ENCODE measurements at regions not wholly inside any gene's neighbourhood (a gene's known extent, or its start where the extent isn't known, plus 50 kb on each side); places are given as distances from the start of the nearest gene placed in this dataset.

DNA sequence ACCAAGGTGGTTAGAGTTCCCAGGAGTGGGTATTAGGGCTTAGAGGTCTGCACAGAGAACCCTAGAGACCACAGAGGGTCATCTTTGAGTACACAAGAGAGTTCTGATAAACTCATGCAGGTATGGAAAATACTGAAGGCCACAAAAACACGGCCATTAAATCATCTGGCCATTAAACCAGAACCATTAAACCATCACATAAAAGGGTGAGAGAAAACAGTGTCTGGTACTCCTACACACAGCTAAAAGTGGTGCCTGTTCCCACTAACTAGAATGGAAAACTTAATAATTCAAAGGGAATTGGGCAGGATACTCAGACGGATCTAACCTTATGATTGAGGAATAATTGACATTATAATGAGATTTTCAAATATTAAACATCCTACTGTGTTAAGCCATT lies 679.4 kb downstream of the TNS3 start:
- H3K27me3 ChIP-seq (ENCODE audit: control insufficient read depth, insufficient read depth, low read length) = no peaks in the 10 kb centered on the region
- H3K27ac ChIP-seq (ENCODE audit: low read depth in 2 of 2, low read length in 2 of 2) = no peak overlapping the region
- H3K9ac ChIP-seq (ENCODE audit: low read length in 3 of 3) = no peak overlapping the region
- TF ChIP-seq, protein P1, sequence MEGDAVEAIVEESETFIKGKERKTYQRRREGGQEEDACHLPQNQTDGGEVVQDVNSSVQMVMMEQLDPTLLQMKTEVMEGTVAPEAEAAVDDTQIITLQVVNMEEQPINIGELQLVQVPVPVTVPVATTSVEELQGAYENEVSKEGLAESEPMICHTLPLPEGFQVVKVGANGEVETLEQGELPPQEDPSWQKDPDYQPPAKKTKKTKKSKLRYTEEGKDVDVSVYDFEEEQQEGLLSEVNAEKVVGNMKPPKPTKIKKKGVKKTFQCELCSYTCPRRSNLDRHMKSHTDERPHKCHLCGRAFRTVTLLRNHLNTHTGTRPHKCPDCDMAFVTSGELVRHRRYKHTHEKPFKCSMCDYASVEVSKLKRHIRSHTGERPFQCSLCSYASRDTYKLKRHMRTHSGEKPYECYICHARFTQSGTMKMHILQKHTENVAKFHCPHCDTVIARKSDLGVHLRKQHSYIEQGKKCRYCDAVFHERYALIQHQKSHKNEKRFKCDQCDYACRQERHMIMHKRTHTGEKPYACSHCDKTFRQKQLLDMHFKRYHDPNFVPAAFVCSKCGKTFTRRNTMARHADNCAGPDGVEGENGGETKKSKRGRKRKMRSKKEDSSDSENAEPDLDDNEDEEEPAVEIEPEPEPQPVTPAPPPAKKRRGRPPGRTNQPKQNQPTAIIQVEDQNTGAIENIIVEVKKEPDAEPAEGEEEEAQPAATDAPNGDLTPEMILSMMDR (IDR thresholded peaks at IDR 0.05; ENCODE audit: borderline replicate concordance, extremely low read depth, insufficient read depth) = no peak
- H3K4me1 ChIP-seq (ENCODE audit: control insufficient read depth in 2 of 3, insufficient read depth in 2 of 3, low read depth in 1 of 3, low read length in 3 of 3) = no peaks in the 10 kb centered on the region
- H3K9me3 ChIP-seq (ENCODE audit: control insufficient read depth in 2 of 3, insufficient read depth in 1 of 3, low read length in 3 of 3) = no peaks in the 10 kb centered on the region
- H3K4me3 ChIP-seq (ENCODE audit: low read length in 3 of 3) = no peak overlapping the region
- intact Hi-C loops (cut with DNase I) = no loop called here
- DNase-seq (peak in 1 of 5 donors; percentile 19), FAIRE-seq (no peak)
- no peaks in the 10 kb centered on the region for H3K36me3 ChIP-seq (ENCODE audit: control insufficient read depth in 2 of 3, insufficient read depth in 3 of 3, low read length in 3 of 3)

DNA sequence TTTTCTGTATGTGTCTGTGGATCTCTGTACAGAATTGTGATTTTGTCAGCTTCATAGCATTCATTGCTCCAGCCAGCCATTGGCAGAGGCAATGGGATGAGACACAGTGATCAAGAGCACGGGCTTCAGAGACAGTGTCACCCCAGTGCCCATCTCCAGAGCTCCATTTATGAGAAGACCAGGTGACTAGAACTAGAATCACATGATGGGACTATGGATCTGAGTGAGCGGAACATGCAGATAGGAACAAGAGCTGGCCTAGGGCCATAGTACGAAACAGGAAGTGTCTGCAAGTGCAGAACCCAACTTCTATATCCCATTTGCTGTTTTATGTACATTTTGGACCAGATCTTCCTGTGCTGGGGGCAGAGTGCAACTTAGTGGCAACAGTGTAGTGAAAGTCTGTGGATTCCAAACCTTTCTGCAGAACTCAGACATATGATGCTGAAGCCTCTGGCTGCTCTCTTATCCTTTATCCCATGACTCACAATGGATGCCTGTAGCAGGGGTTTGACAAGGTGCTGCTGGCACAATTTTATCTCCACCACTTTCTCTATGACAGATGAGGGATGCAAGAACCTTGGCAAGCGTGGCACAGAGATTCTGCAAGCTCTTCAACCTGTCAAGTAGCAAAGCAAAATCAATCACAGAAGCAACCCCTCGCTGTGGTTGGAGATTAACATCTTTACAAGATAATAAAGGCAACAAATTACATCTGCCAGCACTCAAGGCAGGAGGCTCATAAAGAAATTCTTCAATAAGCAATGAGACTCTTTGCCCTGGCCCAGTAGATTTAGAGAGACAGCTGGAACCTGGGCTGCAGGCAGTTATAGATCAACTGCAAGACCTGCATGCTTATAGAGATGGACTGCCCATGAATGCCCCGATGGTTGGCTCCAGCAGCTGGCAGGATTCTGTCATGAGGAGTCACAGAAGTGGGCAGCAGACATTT lies 681.3 kb downstream of the TNS3 start:
- FAIRE-seq = no peak
- TF ChIP-seq, protein P1 (IDR thresholded peaks at IDR 0.05; ENCODE audit: borderline replicate concordance, extremely low read depth, insufficient read depth) = no peak

DNA sequence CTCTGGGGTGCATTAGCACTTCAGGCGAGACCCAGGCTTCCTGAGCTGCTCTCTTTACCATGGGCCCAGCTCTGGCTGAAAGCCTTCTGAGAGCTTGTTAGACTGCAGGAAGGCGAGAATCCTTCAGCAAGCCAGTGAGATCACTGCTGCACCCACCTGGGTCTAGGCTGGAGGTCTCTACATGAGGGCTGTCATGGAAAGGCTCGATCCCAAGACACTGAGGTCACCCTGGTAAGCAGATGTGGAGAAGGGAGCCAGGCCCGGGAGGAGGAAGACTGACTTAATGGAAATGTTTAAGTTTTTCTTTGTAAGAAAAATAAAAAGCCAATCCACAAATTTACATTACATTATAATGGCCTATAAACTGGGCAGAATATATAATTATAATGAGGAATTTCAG lies 684.5 kb downstream of the TNS3 start:
- no peaks in the 10 kb centered on the region for H3K27me3 ChIP-seq (ENCODE audit: control insufficient read depth, insufficient read depth, low read length)
- H3K36me3 ChIP-seq (ENCODE audit: control insufficient read depth in 2 of 3, insufficient read depth in 3 of 3, low read length in 3 of 3) = no peaks in the 10 kb centered on the region
- FAIRE-seq (no peak), DNase-seq (no peak)
- TF ChIP-seq, protein P1 (IDR thresholded peaks at IDR 0.05; ENCODE audit: borderline replicate concordance, extremely low read depth, insufficient read depth) = no peak
- H3K4me3 ChIP-seq (ENCODE audit: low read length in 3 of 3) = no peak overlapping the region
- no peak overlapping the region for H3K9ac ChIP-seq (ENCODE audit: low read length in 3 of 3)
- intact Hi-C loops (cut with DNase I) = no loop called here
- H3K9me3 ChIP-seq (ENCODE audit: control insufficient read depth in 2 of 3, insufficient read depth in 1 of 3, low read length in 3 of 3) = no peaks in the 10 kb centered on the region
- no peak overlapping the region for H3K27ac ChIP-seq (ENCODE audit: low read depth in 2 of 2, low read length in 2 of 2)
- H3K4me1 ChIP-seq (ENCODE audit: control insufficient read depth in 2 of 3, insufficient read depth in 2 of 3, low read depth in 1 of 3, low read length in 3 of 3) = no peaks in the 10 kb centered on the region

More for the DNA sequence above, 681.3 kb downstream of the TNS3 start:
- no peaks in the 10 kb centered on the region for H3K9me3 ChIP-seq (ENCODE audit: control insufficient read depth in 2 of 3, insufficient read depth in 1 of 3, low read length in 3 of 3)
- no peaks in the 10 kb centered on the region for H3K27me3 ChIP-seq (ENCODE audit: control insufficient read depth, insufficient read depth, low read length)
- no peak overlapping the region for H3K9ac ChIP-seq (ENCODE audit: low read length in 3 of 3)
- DNase-seq = peak in 1 of 5 donors; percentile 14
- no peak overlapping the region for H3K27ac ChIP-seq (ENCODE audit: low read depth in 2 of 2, low read length in 2 of 2)
- no peaks in the 10 kb centered on the region for H3K4me1 ChIP-seq (ENCODE audit: control insufficient read depth in 2 of 3, insufficient read depth in 2 of 3, low read depth in 1 of 3, low read length in 3 of 3)
- H3K36me3 ChIP-seq (ENCODE audit: control insufficient read depth in 2 of 3, insufficient read depth in 3 of 3, low read length in 3 of 3) = no peaks in the 10 kb centered on the region
- intact Hi-C loops (cut with DNase I) = no loop called here
- H3K4me3 ChIP-seq (ENCODE audit: low read length in 3 of 3) = no peak overlapping the region
